ENCODE measurements at regions not wholly inside any gene's neighbourhood (a gene's known extent, or its start where the extent isn't known, plus 50 kb on each side); places are given as distances from the start of the nearest gene placed in this dataset.

GRCh38 chr13:58865286-58865685, 1233.7 kb downstream of the PCDH17 start:
- no peaks in the 10 kb centered on the region for H3K36me3 ChIP-seq (ENCODE audit: control insufficient read depth in 4 of 4, insufficient read depth in 3 of 4, low read depth in 1 of 4, low read length in 3 of 4)
- TF ChIP-seq HNF4G (IDR thresholded peaks at IDR 0.05) (no peak), TAF1 (conservative IDR thresholded peaks at IDR 0.05) (no peak), ZBTB33 (IDR thresholded peaks at IDR 0.05) (no peak), EGR1 (IDR thresholded peaks at IDR 0.05; ENCODE audit: low read depth in 2 of 2) (no peak), RXRA (IDR thresholded peaks at IDR 0.05) (no peak), FOXA1 (IDR thresholded peaks at IDR 0.05) (no peak)
- H3K27ac ChIP-seq (ENCODE audit: low read depth in 1 of 2, low read length in 2 of 2), result no peak overlapping the region
- H3K27me3 ChIP-seq (ENCODE audit: control insufficient read depth in 4 of 4, insufficient read depth in 4 of 4, low read length in 3 of 4), result no peaks in the 10 kb centered on the region
- H3K4me3 ChIP-seq (ENCODE audit: low read depth in 1 of 3, low read length in 3 of 3), result no peak overlapping the region
- no peaks in the 10 kb centered on the region for H3K9me3 ChIP-seq (ENCODE audit: control insufficient read depth in 4 of 4, low read length in 3 of 4)
- DNase-seq (ENCODE audit: low spot score), result no peak
- no peak overlapping the region for H3K9ac ChIP-seq (ENCODE audit: low read depth in 1 of 2, low read length in 2 of 2)
- no peaks in the 10 kb centered on the region for H3K4me1 ChIP-seq (ENCODE audit: control insufficient read depth in 4 of 4, insufficient read depth in 4 of 4, low read length in 3 of 4)

GRCh38 chr13:58869566-58869965, 1238.0 kb downstream of the PCDH17 start:
- Histone ChIP-seq H3K9me3 (ENCODE audit: control insufficient read depth in 4 of 4, low read length in 3 of 4) (no peaks in the 10 kb centered on the region), H3K27me3 (ENCODE audit: control insufficient read depth in 4 of 4, insufficient read depth in 4 of 4, low read length in 3 of 4) (no peaks in the 10 kb centered on the region), H3K27ac (ENCODE audit: low read depth in 1 of 2, low read length in 2 of 2) (no peak overlapping the region), H3K4me3 (ENCODE audit: low read depth in 1 of 3, low read length in 3 of 3) (no peak overlapping the region), H3K36me3 (ENCODE audit: control insufficient read depth in 4 of 4, insufficient read depth in 3 of 4, low read depth in 1 of 4, low read length in 3 of 4) (no peaks in the 10 kb centered on the region), H3K9ac (ENCODE audit: low read depth in 1 of 2, low read length in 2 of 2) (no peak overlapping the region), H3K4me1 (ENCODE audit: control insufficient read depth in 4 of 4, insufficient read depth in 4 of 4, low read length in 3 of 4) (no peaks in the 10 kb centered on the region)
- WGBS, result 70% methylated on average over 1 of the region's 1 CpG
- no peak for DNase-seq (ENCODE audit: low spot score)
- TF ChIP-seq FOXA2 (IDR thresholded peaks at IDR 0.05) (no peak), TAF1 (conservative IDR thresholded peaks at IDR 0.05) (no peak), HNF4A (conservative IDR thresholded peaks at IDR 0.05) (no peak), REST (IDR thresholded peaks at IDR 0.05) (no peak), ZBTB33 (IDR thresholded peaks at IDR 0.05) (no peak), MAX (IDR thresholded peaks at IDR 0.05) (no peak), FOXA1 (IDR thresholded peaks at IDR 0.05) (no peak), RAD21 (IDR thresholded peaks at IDR 0.05) (no peak), JUND (IDR thresholded peaks at IDR 0.05) (no peak), EGR1 (IDR thresholded peaks at IDR 0.05; ENCODE audit: low read depth in 2 of 2) (no peak)
